HUES48 (cell line): ENCODE measurements at regions not wholly inside any gene's neighbourhood (a gene's known extent, or its start where the extent isn't known, plus 50 kb on each side); places are given as distances from the start of the nearest gene placed in this dataset.

Experiments used
- H3K27ac ChIP-seq: one replicate; pipeline ENCODE4 v1.7.0; 2013; ENCODE audit warnings: low read depth, low read length, inconsistent platforms
- H3K27me3 ChIP-seq: 2 replicates; pipeline ENCODE4 v1.6.1; 2013; ENCODE audit warnings: mild to moderate bottlenecking, low read length; ENCODE audit not compliant: control insufficient read depth, insufficient read depth
- H3K36me3 ChIP-seq: 2 replicates; pipeline ENCODE4 v1.6.1; 2013; ENCODE audit warnings: low read length; ENCODE audit not compliant: control insufficient read depth, insufficient read depth
- H3K4me1 ChIP-seq: 2 replicates; pipeline ENCODE4 v1.6.1; 2013; ENCODE audit warnings: mild to moderate bottlenecking, low read length; ENCODE audit not compliant: control insufficient read depth, insufficient read depth
- H3K4me3 ChIP-seq: 2 replicates; pipeline ENCODE4 v1.5.1; 2013; ENCODE audit warnings: mild to moderate bottlenecking, low read depth, low read length
- H3K9ac ChIP-seq: 2 replicates; pipeline ENCODE4 v1.6.1; 2013; ENCODE audit warnings: mild to moderate bottlenecking, low read depth, low read length, moderate library complexity
- H3K9me3 ChIP-seq: 2 replicates; pipeline ENCODE4 v1.6.1; 2013; ENCODE audit warnings: low read length; ENCODE audit not compliant: control insufficient read depth, insufficient read depth

GRCh38 chr14:38522724-38523123, 266.8 kb upstream of the CLEC14A start:
- Histone ChIP-seq H3K9me3 (no peaks in the 10 kb centered on the region), H3K9ac (no peak overlapping the region), H3K4me1 (peaks cover 32% of the 10 kb centered on the region), H3K27me3 (no peaks in the 10 kb centered on the region), H3K4me3 (no peak overlapping the region), H3K27ac (no peak overlapping the region), H3K36me3 (no peaks in the 10 kb centered on the region)

- H3K4me3 ChIP-seq, result no peak overlapping the region
- no peaks in the 10 kb centered on the region for H3K27me3 ChIP-seq
- H3K9ac ChIP-seq, result no peak overlapping the region
- no peak overlapping the region for H3K27ac ChIP-seq
- H3K36me3 ChIP-seq, result no peaks in the 10 kb centered on the region
- peaks cover 28% of the 10 kb centered on the region for H3K4me1 ChIP-seq
- H3K9me3 ChIP-seq, result no peaks in the 10 kb centered on the region
Measured at GRCh38 chr14:38521591-38521990, 265.7 kb upstream of the CLEC14A start.

- no peaks in the 10 kb centered on the region for H3K9me3 ChIP-seq
- no peaks in the 10 kb centered on the region for H3K27me3 ChIP-seq
- H3K9ac ChIP-seq, result no peak overlapping the region
Measured at GRCh38 chr14:38517426-38517825, 261.5 kb upstream of the CLEC14A start.

GRCh38 chr14:38512236-38512635, 256.3 kb upstream of the CLEC14A start:
- Histone ChIP-seq H3K9ac (no peak overlapping the region), H3K27me3 (no peaks in the 10 kb centered on the region), H3K4me1 (no peaks in the 10 kb centered on the region)

More at GRCh38 chr14:38517426-38517825, 261.5 kb upstream of the CLEC14A start:
- Histone ChIP-seq H3K27ac (no peak overlapping the region), H3K4me1 (peaks cover 4% of the 10 kb centered on the region; the same call in 1 of the 2 replicates), H3K36me3 (no peaks in the 10 kb centered on the region), H3K4me3 (no peak overlapping the region)

GRCh38 chr14:38507299-38507698, 251.4 kb upstream of the CLEC14A start:
- Histone ChIP-seq H3K9me3 (no peaks in the 10 kb centered on the region), H3K36me3 (no peaks in the 10 kb centered on the region), H3K27ac (no peak overlapping the region), H3K4me3 (no peak overlapping the region), H3K27me3 (no peaks in the 10 kb centered on the region), H3K9ac (no peak overlapping the region), H3K4me1 (peaks cover 6% of the 10 kb centered on the region; the same call in 1 of the 2 replicates)

More at GRCh38 chr14:38512236-38512635, 256.3 kb upstream of the CLEC14A start:
- Histone ChIP-seq H3K36me3 (no peaks in the 10 kb centered on the region), H3K9me3 (no peaks in the 10 kb centered on the region), H3K27ac (no peak overlapping the region), H3K4me3 (no peak overlapping the region)

- Histone ChIP-seq H3K4me3 (no peak overlapping the region), H3K27me3 (no peaks in the 10 kb centered on the region), H3K4me1 (peaks cover 6% of the 10 kb centered on the region; the same call in 1 of the 2 replicates), H3K9me3 (no peaks in the 10 kb centered on the region), H3K9ac (no peak overlapping the region), H3K36me3 (no peaks in the 10 kb centered on the region), H3K27ac (no peak overlapping the region)
Measured at GRCh38 chr14:38505973-38506249, 250.0 kb upstream of the CLEC14A start.

GRCh38 chr14:38505221-38505972, 249.5 kb upstream of the CLEC14A start:
- Histone ChIP-seq H3K9me3 (no peaks in the 10 kb centered on the region), H3K9ac (no peak overlapping the region), H3K27me3 (no peaks in the 10 kb centered on the region), H3K36me3 (no peaks in the 10 kb centered on the region), H3K4me1 (peaks cover 6% of the 10 kb centered on the region; the same call in 1 of the 2 replicates), H3K27ac (no peak overlapping the region), H3K4me3 (no peak overlapping the region)

GRCh38 chr14:38504175-38504574, 248.3 kb upstream of the CLEC14A start:
- Histone ChIP-seq H3K4me1 (peaks cover 6% of the 10 kb centered on the region; the same call in 1 of the 2 replicates), H3K36me3 (no peaks in the 10 kb centered on the region), H3K27me3 (no peaks in the 10 kb centered on the region), H3K4me3 (no peak overlapping the region), H3K27ac (no peak overlapping the region), H3K9ac (no peak overlapping the region), H3K9me3 (no peaks in the 10 kb centered on the region)

- H3K9ac ChIP-seq, result no peak overlapping the region
- no peak overlapping the region for H3K27ac ChIP-seq
- no peak overlapping the region for H3K4me3 ChIP-seq
- no peaks in the 10 kb centered on the region for H3K9me3 ChIP-seq
- no peaks in the 10 kb centered on the region for H3K27me3 ChIP-seq
- peaks cover 6% of the 10 kb centered on the region; the same call in 1 of the 2 replicates for H3K4me1 ChIP-seq
- no peaks in the 10 kb centered on the region for H3K36me3 ChIP-seq
Measured at GRCh38 chr14:38502239-38502638, 246.3 kb upstream of the CLEC14A start.

GRCh38 chr14:38500125-38500524, 244.2 kb upstream of the CLEC14A start:
- H3K27me3 ChIP-seq, result no peaks in the 10 kb centered on the region
- H3K4me1 ChIP-seq, result no peaks in the 10 kb centered on the region
- H3K36me3 ChIP-seq, result no peaks in the 10 kb centered on the region
- H3K9me3 ChIP-seq, result no peaks in the 10 kb centered on the region
- no peak overlapping the region for H3K4me3 ChIP-seq
- no peak overlapping the region for H3K9ac ChIP-seq
- no peak overlapping the region for H3K27ac ChIP-seq

- H3K4me1 ChIP-seq, result no peaks in the 10 kb centered on the region
- H3K27ac ChIP-seq, result no peak overlapping the region
- no peak overlapping the region for H3K9ac ChIP-seq
- no peak overlapping the region for H3K4me3 ChIP-seq
- no peaks in the 10 kb centered on the region for H3K27me3 ChIP-seq
- H3K36me3 ChIP-seq, result no peaks in the 10 kb centered on the region
- no peaks in the 10 kb centered on the region for H3K9me3 ChIP-seq
Measured at GRCh38 chr14:38496092-38496491, 240.2 kb upstream of the CLEC14A start.
